HG03469 (cell line): ENCODE measurements at regions not wholly inside any gene's neighbourhood (a gene's known extent, or its start where the extent isn't known, plus 50 kb on each side); places are given as distances from the start of the nearest gene placed in this dataset.

Experiments used
- ATAC-seq: cut with Tn5 transposase; IDR thresholded peaks from one replicate; pipeline ENCODE4 v1.9.1; 2021; ENCODE audit warnings: mild to moderate bottlenecking, moderate library complexity, moderate number of reproducible peaks; ENCODE audit not compliant: unreplicated experiment

DNA sequence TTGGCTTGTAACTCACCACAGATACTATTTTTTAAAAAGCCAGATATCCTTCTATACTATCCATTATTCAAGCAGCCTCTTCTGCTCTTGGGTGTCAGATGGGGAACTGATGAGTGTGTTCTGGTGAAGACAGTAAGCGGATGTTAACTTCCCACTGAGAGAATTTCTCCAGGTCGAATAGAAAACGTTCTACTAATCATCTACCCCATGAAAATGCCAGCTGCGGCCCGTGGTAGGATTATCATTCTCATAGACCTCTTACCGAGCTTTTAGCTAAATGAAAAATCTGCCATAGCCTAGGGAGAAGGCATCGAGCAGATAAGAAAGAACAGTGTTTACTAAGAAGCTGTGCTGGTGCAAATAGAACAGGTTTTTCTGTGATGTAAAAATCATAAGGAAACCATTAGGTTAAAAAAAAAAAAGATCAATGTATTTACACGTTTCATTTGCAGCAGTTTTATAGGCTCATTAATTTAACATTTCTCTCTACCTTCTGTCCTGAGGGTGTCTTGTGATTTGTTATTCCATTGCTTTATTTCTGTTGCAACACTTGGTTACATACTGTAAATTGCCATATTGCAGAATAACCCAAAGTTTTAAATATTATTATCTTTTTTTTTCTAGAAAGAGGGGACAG, 1521.5 kb upstream of the ZEB2 start:
- no peak for ATAC-seq

DNA sequence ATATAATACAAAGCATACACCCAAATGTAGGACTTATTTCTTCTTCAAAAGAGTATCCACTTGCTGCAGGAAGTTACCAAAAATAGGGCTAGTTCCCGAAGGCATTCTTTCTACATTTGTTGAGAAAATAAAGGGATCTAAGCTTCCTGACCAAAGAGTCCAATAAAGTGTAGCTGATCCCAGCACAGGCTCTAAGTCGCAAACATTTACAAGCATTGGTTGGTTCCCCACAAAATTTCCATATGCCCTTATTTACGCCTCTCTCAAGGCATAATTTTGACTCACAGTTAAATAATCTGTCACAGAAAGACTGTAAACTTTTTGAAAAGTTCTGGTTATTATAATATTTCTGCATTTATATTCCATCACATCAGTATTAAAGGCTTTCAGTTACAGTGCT, 1520.1 kb upstream of the ZEB2 start:
- ATAC-seq = no peak

DNA sequence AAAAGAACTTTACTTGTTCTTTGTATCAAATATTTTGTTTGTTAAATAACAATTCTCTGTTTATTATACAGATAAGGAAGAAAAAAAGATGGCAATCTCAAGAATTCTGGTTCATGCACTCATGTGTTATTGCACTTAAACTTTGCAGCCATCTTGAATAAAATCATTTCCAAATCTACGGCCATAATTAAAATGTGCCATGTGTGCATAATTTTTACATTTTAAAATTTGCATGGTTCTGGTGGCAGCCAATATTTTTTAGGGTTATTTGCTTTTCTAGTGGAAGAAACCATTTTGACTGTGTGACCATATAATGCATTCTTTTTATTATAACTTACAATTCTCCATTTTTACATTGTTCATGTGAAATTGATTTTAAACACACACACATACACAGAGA, 1518.1 kb upstream of the ZEB2 start:
- no peak for ATAC-seq

DNA sequence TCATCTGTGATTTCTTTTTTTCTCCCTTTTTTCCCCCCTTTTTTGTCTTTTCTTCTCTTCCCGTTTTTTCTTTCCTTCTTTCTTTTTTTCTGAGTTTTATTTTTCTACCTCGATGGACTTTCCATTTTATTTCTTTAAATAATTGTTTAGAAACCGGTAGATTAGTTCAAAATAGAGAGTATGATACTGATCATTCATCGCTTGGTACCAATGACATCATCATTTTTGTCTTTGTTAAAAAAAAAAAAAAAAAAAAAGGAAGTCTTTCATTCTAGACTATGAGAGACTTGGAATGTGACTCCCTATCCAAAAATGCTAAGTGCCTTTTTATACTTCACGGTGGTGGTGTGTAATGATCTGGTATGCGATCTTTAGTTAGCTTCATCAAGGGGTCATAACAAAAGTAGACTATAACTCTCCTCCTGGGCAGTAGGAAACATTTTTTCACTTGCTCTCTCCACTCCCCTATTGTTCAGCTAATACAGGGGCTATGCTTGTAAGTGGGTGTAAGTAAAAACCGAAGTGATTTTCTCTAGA, 1517.5 kb upstream of the ZEB2 start:
- no peak for ATAC-seq

DNA sequence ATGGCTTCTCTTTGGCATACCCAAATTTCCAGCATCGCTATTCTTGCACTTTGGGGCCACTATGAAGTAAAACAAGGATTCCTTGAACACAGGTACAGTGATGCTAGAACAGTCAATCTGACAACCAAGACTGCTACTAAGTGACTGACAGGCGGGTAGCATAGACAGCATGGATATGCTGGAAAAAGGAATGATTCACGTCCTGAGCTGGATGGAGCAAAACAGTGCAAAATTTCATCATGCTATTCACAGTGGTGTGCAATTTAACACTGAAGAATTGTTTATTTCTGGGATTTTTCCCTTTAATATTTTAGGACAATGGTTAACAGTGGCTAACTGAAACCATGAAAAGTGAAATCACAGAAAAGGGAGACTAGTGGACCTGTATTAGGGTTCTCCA, 1511.2 kb upstream of the ZEB2 start:
- no peak for ATAC-seq

DNA sequence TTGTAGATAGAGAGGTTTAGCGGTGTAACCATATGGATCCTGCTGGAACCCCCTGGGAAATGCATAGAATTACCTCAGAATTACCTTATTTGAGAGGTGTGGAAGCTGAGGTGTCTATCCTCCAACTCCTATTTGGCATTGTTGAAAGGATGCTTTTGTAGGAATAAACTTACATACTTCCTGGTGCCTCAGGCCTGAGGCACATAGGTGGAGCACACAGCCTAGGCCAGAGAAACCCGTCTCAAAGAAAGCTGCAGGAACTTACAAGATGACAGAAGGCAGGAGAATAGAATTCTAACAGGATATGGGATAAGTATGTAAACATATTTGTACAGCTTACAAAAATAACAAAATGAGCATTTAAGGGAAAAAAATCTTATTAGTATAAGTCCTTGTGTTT, 1507.2 kb upstream of the ZEB2 start:
- ATAC-seq = no peak

DNA sequence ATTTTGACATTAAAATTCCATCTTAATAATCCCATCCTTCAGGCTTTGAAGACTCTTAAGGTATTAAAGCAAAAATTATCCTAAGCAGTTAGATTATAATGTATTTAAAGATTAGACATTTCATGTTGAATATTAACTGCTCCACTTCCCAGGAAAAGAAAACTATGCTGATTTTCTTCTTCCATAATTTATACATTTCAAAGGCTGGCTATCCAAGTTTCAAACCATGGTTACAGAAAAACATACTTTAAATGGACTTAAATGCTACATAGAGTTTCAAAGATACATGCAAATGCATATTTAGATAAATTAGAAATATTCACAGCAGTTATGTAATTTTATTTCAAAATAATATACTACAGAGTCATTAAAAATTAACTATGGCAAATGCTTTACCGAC, 1505.6 kb upstream of the ZEB2 start:
- ATAC-seq = no peak

DNA sequence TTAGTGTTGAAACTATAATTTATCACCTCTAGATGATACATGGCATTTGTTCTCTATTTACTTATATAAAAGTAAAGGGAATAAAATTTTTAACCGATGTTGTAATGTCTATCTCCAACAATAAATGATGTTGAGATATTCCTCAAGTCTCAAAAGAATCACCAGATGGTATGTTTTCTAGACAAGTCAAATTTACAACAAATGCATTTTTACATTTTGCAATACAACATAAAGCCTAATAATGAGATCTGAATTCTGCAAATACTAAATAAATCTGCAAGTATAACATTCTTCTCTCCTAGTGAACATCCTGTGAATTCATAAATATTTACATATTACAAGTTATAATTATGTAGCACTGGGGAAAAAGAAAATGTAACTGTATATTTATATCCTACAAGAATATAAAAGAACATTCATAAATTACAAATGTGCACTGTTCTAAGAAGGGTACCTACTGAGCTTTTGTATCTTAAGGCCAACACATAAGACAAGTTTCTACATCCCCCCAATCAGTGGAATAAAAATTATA, 1504.4 kb upstream of the ZEB2 start:
- no peak for ATAC-seq

DNA sequence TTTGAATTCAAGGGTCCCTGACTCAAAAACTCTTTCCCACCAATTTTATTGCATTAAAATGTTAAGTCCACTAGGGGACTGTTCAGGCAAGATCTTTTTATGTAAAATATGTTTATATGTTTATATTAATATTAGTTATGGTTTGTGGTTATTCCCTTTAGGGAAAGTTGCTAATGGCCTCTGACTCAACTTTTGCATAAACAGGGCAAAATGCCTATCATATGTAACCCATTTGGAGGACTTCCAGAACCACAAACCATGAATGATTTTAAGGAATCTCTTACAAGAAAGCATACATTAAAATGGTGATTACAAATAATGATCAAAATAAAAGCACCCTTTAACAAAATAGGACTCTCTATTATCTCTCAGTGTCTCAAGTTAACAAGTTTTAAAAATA, 1484.5 kb upstream of the ZEB2 start:
- ATAC-seq = no peak

DNA sequence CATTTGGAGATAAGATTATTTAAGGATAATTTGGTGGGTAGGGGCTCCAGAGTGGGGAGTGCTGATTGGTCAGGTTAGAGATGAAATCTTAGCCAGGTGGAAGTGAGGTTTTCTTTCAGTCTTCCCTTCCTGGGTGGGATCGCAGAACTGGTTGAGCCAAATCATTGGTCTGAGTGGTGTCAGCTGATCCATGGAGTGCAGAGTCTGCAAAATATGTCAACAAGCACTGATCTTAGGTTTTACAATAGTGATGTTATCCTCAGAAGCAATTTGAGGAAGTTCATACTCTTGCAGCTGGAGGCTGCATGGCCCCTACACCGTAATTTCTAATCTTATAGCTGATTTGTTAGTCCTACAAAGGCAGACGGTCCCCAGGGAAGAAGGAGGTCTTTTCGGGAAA, 1483.4 kb upstream of the ZEB2 start:
- ATAC-seq = no peak

DNA sequence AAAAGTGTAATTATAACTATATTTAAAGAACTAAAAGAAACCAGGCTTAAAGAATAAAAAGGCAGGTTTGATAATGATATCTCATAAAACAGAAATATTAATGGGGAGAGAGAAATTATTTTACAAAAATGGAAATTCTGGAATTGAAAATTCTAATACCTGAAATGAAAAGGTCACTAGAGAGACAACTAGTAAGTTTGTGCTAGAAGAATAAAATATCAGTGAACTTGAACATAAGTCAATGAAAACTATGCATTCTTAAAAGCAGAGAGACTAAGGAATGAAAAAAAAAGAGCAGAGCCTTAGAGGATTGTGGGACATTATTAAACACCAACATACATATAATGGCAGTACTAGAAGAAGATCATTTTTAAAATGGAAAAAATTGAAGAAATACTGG, 1475.0 kb upstream of the ZEB2 start:
- ATAC-seq = no peak

DNA sequence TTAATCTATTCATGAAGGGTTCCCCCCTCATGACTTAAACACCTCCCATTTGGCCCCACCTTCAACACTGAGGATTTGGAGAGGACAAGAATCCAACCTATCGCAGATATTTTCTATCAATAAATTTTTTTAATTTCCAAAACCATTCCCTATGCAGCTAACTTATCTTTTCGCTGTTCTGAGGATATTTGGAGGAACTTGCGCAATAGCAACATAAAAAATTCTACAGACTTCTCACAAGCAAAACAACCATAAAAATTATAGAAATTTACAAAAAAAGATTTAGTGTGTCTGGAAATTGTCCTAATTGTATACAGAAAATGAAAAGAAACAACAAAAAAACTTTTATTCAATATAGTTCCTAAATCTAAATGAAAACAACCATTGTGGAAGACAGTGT, 1472.7 kb upstream of the ZEB2 start:
- ATAC-seq = no peak

DNA sequence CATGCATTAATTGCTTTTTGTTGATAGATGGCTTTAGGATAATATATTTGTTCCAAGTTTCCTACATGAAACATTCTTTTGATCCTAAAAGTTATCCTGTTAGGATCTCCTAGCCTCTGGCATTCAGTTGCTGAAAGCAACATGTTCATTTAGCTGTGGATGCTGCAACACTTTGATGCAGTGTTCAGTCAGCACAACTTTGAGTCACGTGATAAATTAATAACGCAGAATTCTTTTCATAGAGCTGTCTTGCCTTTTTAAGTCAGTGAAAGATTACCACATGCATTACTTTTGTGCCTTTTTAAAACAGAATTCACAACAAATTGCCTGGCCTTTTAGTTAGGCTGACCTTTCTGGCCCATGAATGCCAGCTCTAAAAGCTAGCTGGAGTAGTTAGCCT, 1467.9 kb upstream of the ZEB2 start:
- ATAC-seq = no peak

DNA sequence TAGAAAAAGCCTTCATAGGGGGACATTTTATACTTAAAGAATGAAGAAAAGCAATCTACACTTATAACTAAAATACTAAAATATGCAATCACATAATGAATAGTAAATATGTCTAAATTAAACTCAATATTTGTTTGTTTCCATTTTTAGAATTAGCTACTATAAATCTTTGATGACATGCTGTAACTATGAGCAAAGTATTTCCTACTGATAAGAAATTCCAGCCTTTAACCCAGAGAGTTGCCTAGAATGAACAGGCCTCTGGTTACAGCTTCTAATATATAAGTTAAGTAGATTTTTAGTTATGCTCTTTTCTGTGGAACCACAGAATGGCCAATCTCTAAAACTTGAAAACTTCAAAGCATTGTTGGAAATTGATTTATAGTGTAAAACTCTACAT, 1465.6 kb upstream of the ZEB2 start:
- no peak for ATAC-seq

DNA sequence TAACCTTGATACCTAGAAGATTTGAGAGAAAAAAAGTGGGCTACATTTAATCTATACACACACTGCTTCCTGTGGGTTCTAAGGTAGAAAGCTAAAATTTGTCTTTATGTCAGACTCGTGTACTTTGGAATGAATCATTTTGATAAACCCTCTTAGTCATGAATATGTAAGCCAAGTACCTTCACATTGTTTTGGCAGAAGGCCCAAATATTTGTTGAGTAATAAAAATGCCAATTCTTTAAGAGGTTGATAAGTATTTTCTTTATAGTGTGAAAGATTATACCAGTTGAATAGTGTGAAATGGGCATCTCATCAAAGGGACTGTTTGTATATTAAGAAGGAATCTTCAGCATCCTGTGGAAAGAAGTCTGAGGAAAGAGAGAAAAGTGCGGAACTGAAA, 1464.7 kb upstream of the ZEB2 start:
- ATAC-seq = no peak

DNA sequence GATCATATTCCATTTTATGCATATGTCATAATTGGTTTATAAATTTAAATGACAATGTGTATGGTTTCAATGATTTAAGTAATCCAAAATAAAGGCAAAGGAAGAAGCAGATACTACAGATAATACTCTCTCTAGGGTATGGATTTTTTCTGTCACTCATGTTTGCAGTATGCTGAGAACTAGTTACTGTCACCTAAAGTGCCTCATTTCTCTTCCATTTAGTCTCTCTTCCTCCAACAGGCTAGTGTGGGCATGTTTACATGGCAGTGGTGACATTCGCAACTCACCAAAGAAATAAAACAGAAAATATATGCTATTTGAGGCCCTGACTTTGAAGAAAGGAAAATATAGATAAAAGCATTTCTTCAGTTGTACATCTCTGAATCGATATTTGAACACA, 1460.4 kb upstream of the ZEB2 start:
- ATAC-seq = no peak

DNA sequence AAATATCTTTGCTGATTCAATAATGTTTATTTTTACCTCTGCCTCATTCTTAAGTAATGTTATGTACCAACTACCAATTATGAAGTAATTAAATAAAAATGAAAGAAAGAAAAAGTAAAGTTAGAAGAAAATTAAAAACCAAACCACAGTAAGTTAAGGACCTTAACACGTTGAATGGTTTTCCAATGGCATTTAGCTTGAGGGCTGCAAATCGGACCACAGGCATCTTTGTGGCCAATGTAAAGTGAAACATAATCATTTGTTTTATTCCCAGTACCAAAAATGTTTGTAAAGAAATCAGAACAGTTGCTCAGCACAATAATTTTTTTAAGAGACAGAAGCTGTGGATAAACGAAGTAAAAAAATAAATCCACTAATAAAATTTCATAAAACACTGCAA, 1455.5 kb upstream of the ZEB2 start:
- ATAC-seq = no peak

DNA sequence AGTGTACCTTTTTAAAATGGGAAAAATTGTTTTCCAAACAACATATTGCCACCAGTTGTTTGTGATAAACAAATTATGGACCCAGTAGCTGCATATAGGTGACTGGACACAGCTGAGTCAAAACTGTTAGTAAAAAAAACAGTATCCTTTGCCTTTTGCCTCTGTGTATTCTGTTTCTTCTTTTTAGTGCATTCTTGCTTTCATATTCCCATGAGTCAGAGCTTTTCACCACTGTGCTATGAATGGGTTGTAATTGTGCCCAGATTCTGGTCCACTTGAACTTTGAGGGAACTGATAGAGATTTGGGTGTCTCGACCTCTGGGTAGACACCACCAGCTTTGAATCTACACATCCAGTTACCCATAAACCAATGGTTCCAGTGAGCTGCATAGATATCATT, 1441.9 kb upstream of the ZEB2 start:
- no peak for ATAC-seq

DNA sequence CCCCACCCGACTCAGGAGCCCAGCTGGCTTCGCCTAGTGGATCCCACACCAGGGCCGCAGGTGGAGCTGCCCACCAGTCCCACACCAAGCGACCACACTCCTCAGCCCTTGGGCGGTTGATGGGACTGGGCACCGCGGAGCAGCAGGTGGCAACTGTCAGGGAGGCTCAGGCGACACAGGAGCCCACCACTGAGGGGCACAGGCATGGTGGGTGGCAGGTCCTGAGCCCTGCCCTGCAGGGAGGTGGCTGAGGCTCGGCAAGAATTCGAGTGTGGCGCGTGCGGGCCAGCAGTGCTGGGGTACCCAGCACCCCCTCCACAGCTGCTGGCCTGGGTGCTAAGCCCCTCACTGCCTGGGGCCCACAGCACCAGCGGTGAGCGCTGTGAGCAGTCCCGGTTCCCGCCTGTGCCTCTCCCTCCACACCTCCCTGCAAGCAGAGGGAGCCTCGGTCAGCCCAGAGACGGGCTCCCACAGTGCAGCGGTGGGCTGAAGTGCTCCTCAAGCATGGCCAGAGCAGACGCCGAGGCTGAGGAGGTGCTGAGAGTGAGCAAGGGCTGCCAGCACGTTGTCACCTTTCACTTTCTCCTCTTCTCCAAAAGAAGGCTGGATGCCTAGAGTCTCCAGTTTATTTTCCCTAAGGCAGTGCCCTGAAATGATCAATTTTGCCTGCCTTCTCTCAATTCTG, 1440.7 kb upstream of the ZEB2 start:
- ATAC-seq = no peak

DNA sequence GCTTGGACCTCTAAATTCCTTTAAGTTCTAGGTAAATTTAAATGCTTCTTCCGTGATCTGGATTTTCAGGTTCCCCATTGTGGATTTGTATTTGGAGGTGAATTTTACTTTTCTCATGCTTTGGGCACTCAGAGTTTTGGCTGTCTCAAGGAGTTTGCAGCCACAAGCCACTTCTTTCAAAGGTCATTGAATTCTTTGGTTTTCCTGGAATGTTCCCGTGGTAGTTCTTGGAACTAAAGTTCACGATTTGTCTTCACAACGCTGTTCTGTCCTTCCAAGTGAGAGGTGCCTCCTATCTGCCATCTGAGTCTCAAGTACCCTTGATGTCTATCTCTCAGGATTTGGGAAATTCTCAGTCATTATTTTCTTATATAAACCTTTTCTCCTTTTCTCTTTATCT, 1438.7 kb upstream of the ZEB2 start:
- no peak for ATAC-seq

DNA sequence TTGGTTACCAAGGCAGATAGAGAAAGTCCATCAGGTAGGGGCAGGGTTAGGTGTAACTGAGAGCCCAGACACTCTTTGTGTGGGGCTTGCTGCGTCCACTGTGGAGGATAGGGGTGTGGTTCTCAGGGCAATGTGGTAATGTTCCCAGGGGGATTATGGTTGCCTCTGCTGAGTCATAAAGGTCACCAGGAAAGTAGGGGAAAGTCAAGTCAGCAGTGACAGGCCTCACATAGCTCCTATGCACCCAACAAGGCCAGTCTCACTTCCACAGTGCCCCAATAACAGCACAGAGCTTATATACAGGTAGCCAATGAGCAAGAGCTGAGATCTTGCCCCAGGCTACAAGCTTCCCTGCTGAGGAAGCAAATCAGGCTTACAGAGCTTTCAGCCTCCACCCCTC, 1438.0 kb upstream of the ZEB2 start:
- no peak for ATAC-seq

DNA sequence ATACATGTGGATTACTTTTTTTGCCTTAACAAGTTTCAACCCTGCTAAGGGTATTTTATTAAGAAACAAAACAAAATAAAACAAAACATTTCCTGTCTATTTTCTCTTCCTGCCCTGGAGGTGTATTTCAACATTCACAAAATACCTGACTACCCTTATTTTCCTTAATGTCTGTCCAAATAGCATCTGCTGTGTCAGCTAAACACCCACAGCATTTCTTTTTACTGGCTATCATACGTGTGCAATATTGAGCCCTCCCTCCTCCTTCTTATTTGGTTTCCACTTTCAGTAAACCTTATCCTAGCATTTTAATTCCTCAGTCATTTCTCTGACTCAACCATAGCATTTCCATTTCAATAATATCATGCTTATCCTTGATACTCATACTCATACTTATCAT, 1420.0 kb upstream of the ZEB2 start:
- ATAC-seq = no peak

DNA sequence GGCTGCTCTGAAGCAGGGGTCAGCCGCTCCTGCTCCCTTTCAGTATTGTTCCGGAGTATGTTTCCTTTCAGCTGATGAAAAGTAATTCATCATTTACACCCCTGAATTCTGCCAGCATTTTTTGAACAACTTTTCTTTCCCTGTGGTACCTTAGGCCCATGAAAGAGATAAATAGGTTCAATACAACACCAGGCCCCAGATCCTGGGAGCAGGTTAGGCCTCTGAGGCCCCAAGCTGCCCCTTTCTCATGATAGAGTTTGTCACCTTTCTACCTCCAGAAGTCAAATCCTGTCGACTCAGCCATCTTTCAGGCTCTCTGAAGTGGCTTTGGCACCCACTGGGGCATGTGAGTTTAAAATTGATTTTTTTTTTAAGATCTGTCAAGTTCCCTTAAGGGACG, 1415.1 kb upstream of the ZEB2 start:
- no peak for ATAC-seq
